GM23248 (cell line): ENCODE measurements at regions not wholly inside any gene's neighbourhood (a gene's known extent, or its start where the extent isn't known, plus 50 kb on each side); places are given as distances from the start of the nearest gene placed in this dataset.
"Not testable (repeated sequence)": the region's sequence is repeated elsewhere in the genome, so short reads cannot be mapped to it uniquely, and the experiment has no call there.

Experiments used
- DNase-seq: peaks from one replicate; pipeline ENCODE4 v3.0.0-alpha.2; 2015
- H2AFZ ChIP-seq: fragments of 200-600 bp; sonication (generic); 2 replicates; pipeline ENCODE4 v1.6.1; 2016; ENCODE audit warnings: antibody characterized with exemption
- H3F3A ChIP-seq: fragments of 200-600 bp; sonication (generic); 2 replicates; pipeline ENCODE4 v1.6.1; 2016; ENCODE audit warnings: mild to moderate bottlenecking, antibody characterized with exemption, mixed run types; ENCODE audit not compliant: insufficient read depth
- H3K27ac ChIP-seq: fragments of 200-600 bp; sonication (generic); 2 replicates; pipeline ENCODE4 v1.5.1; 2016; ENCODE audit warnings: mild to moderate bottlenecking
- H3K27me3 ChIP-seq: fragments of 200-600 bp; sonication (generic); replicated peaks from 2 replicates; pipeline ENCODE4 v1.6.1; 2016; ENCODE audit warnings: mild to moderate bottlenecking; ENCODE audit not compliant: insufficient read depth
- H3K36me3 ChIP-seq: fragments of 200-600 bp; sonication (generic); 2 replicates; pipeline ENCODE4 v1.6.1; 2016; ENCODE audit warnings: low read depth, mild to moderate bottlenecking
- H3K4me1 ChIP-seq: fragments of 200-600 bp; sonication (generic); 2 replicates; pipeline ENCODE4 v1.6.1; 2016; ENCODE audit warnings: mild to moderate bottlenecking; ENCODE audit not compliant: insufficient read depth
- H3K4me2 ChIP-seq: fragments of 200-600 bp; sonication (generic); one replicate; pipeline ENCODE4 v1.6.1; 2016; ENCODE audit warnings: mild to moderate bottlenecking; ENCODE audit not compliant: unreplicated experiment
- H3K4me3 ChIP-seq: fragments of 200-600 bp; sonication (generic); 2 replicates; pipeline ENCODE4 v1.5.1; 2016; ENCODE audit warnings: mild to moderate bottlenecking
- H3K79me2 ChIP-seq: fragments of 200-600 bp; sonication (generic); 2 replicates; pipeline ENCODE4 v1.6.1; 2016; ENCODE audit warnings: mild to moderate bottlenecking; ENCODE audit not compliant: insufficient read depth
- H3K9ac ChIP-seq: fragments of 200-600 bp; sonication (generic); 2 replicates; pipeline ENCODE4 v1.6.1; 2016; ENCODE audit warnings: mild to moderate bottlenecking
- H3K9me2 ChIP-seq: fragments of 200-600 bp; sonication (generic); 2 replicates; pipeline ENCODE4 v1.6.1; 2016; ENCODE audit warnings: mixed run types, mild to moderate bottlenecking, moderate library complexity; ENCODE audit not compliant: insufficient read depth
- H3K9me3 ChIP-seq: fragments of 200-600 bp; sonication (generic); one replicate; pipeline ENCODE4 v1.6.1; 2017; ENCODE audit warnings: low read depth
- H4K20me1 ChIP-seq: fragments of 200-600 bp; sonication (generic); 2 replicates; pipeline ENCODE4 v1.6.0; 2016; ENCODE audit not compliant: insufficient read depth
- EZH2 ChIP-seq: fragments of 200-600 bp; sonication (generic); IDR thresholded peaks from 2 replicates; pipeline ENCODE4 v1.6.1; 2018; ENCODE audit warnings: antibody characterized with exemption, mild to moderate bottlenecking; ENCODE audit not compliant: insufficient read depth, poor library complexity, severe bottlenecking
- EZH2phosphoT487 ChIP-seq: fragments of 200-600 bp; sonication (generic); IDR thresholded peaks from 2 replicates; pipeline ENCODE4 v1.6.1; 2018; ENCODE audit warnings: antibody characterized with exemption, moderate library complexity, mild to moderate bottlenecking, low read depth; ENCODE audit not compliant: insufficient read depth
- WGBS, 2 experiments: methylation state at CpG; one replicate each; pipeline ENCODE4 v1.1.6; 2015 to 2017; ENCODE audit warnings: low lambda C conversion rate in 2 of 2, low coverage in 1 of 2; ENCODE audit errors: missing lambda C conversion rate in 2 of 2; 5-methylcytosine and 5-hydroxymethylcytosine counted together
- in situ Hi-C: fragments of 300-500 bp; cut with MboI; formaldehyde crosslinking; loops from 2 replicates; pipeline ENCODE4 v1.15.0; 2020

- Histone ChIP-seq H2AFZ (no peak overlapping the region), H3K9me2 (no peaks in the 10 kb centered on the region), H3K4me1 (no peaks in the 10 kb centered on the region), H3K4me2 (no peak overlapping the region), H3K27ac (no peak overlapping the region), H3F3A (no peaks in the 10 kb centered on the region), H3K4me3 (no peak overlapping the region), H3K9me3 (no peaks in the 10 kb centered on the region), H3K9ac (no peak overlapping the region), H3K79me2 (no peaks in the 10 kb centered on the region), H3K36me3 (no peaks in the 10 kb centered on the region), H4K20me1 (no peaks in the 10 kb centered on the region), H3K27me3 (no peaks in the 10 kb centered on the region)
- in situ Hi-C loops = no loop called here
- DNase-seq = no peak
- TF ChIP-seq EZH2phosphoT487 (no peak), EZH2 (no peak)
Measured at GRCh38 chr17:70597774-70598173, 428.4 kb downstream of the KCNJ2 start.

- Histone ChIP-seq H3K79me2 (no peaks in the 10 kb centered on the region), H3K27me3 (no peaks in the 10 kb centered on the region), H3K4me3 (no peak overlapping the region), H3K36me3 (no peaks in the 10 kb centered on the region), H3K4me1 (no peaks in the 10 kb centered on the region), H3K4me2 (no peak overlapping the region), H3K9me2 (no peaks in the 10 kb centered on the region), H3K9me3 (no peaks in the 10 kb centered on the region), H3F3A (no peaks in the 10 kb centered on the region), H3K27ac (no peak overlapping the region), H2AFZ (no peak overlapping the region), H4K20me1 (no peaks in the 10 kb centered on the region), H3K9ac (no peak overlapping the region)
- in situ Hi-C loops = no loop called here
- TF ChIP-seq EZH2phosphoT487 = no peak
- no peak for TF ChIP-seq EZH2
- no peak for DNase-seq
Measured at GRCh38 chr17:70599198-70599597, 429.9 kb downstream of the KCNJ2 start.

- H3K9ac ChIP-seq, in situ Hi-C loops: not testable (repeated sequence)
- WGBS, 2 experiments = 82 to 83% methylated on average over 3 of the region's 3 CpGs
Measured at GRCh38 chr17:70599945-70600344, 430.6 kb downstream of the KCNJ2 start.

GRCh38 chr17:70603226-70603625, 433.9 kb downstream of the KCNJ2 start:
- TF ChIP-seq EZH2 (no peak), EZH2phosphoT487 (no peak)

More at GRCh38 chr17:70599945-70600344, 430.6 kb downstream of the KCNJ2 start:
- not testable (repeated sequence) for DNase-seq, H4K20me1 ChIP-seq, H3K4me1 ChIP-seq, H3K36me3 ChIP-seq, H3K9me2 ChIP-seq, H2AFZ ChIP-seq, H3K9me3 ChIP-seq, H3K27me3 ChIP-seq, H3K4me3 ChIP-seq, H3K79me2 ChIP-seq, H3K27ac ChIP-seq, H3K4me2 ChIP-seq, H3F3A ChIP-seq

GRCh38 chr17:70604854-70605253, 435.5 kb downstream of the KCNJ2 start:
- Histone ChIP-seq H3K4me3 (no peak overlapping the region), H3K4me2 (no peak overlapping the region), H3K9me2 (no peaks in the 10 kb centered on the region), H3F3A (no peaks in the 10 kb centered on the region), H3K9me3 (no peaks in the 10 kb centered on the region), H3K27ac (no peak overlapping the region), H4K20me1 (no peaks in the 10 kb centered on the region), H2AFZ (no peak overlapping the region), H3K79me2 (no peaks in the 10 kb centered on the region), H3K4me1 (no peaks in the 10 kb centered on the region), H3K27me3 (no peaks in the 10 kb centered on the region), H3K36me3 (no peaks in the 10 kb centered on the region), H3K9ac (no peak overlapping the region)
- no peak for DNase-seq
- 40 to 70% methylated on average over 1 of the region's 1 CpG for WGBS, 2 experiments
- TF ChIP-seq EZH2phosphoT487 (no peak), EZH2 (no peak)
- in situ Hi-C loops = no loop called here

More at GRCh38 chr17:70603226-70603625, 433.9 kb downstream of the KCNJ2 start:
- Histone ChIP-seq H3K27ac (no peak overlapping the region), H3K4me3 (no peak overlapping the region), H3K9me2 (no peaks in the 10 kb centered on the region), H4K20me1 (no peaks in the 10 kb centered on the region), H3K4me2 (no peak overlapping the region), H3K4me1 (no peaks in the 10 kb centered on the region), H3K9me3 (no peaks in the 10 kb centered on the region), H3K9ac (no peak overlapping the region), H3K27me3 (no peaks in the 10 kb centered on the region), H3K79me2 (no peaks in the 10 kb centered on the region), H3K36me3 (no peaks in the 10 kb centered on the region), H3F3A (no peaks in the 10 kb centered on the region), H2AFZ (no peak overlapping the region)
- in situ Hi-C loops = no loop called here
- 54 to 61% methylated on average over 4 of the region's 4 CpGs for WGBS, 2 experiments
- DNase-seq = no peak
